Fibroblast of lung (primary cell): ENCODE measurements at regions not wholly inside any gene's neighbourhood (a gene's known extent, or its start where the extent isn't known, plus 50 kb on each side); places are given as distances from the start of the nearest gene placed in this dataset.

Experiments used
- EZH2 ChIP-seq: IDR thresholded peaks from 2 replicates; pipeline ENCODE4 v1.5.1; 2012; ENCODE audit warnings: low read length, control low read depth, mild to moderate bottlenecking; ENCODE audit errors: missing control alignments
- TF ChIP-seq, protein P1 (sequence below), 2 donors: IDR thresholded peaks in 1 of 2; conservative IDR thresholded peaks in 1 of 2; 1 replicate in 1 of 2; 2 replicates in 1 of 2; pipeline ENCODE4 v1.5.1; 2011 to 2012; ENCODE audit warnings: low read length in 2 of 2, control low read depth in 1 of 2, inconsistent platforms in 1 of 2, low read depth in 1 of 2, mild to moderate bottlenecking in 1 of 2

DNA sequence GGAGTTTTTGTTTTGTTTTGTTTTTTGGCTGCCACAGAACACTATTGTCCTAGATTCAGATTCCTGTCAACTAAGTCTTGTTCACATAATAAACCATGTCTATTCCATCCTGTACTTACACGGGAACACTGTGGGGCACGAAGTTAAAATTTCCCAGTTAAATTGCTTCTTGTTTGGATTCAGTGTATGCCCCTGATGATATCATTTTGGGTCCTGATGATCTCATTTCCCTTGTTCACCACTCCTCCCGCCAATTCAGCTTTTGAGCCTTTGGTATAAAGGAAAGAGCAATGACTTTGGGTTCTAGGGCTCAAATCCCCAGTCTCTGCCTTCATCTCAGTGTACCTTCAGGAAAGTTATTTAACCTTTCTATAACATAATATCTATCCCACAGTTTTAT lies 333.5 kb downstream of the FBXW7 start:
- TF ChIP-seq, protein P1, sequence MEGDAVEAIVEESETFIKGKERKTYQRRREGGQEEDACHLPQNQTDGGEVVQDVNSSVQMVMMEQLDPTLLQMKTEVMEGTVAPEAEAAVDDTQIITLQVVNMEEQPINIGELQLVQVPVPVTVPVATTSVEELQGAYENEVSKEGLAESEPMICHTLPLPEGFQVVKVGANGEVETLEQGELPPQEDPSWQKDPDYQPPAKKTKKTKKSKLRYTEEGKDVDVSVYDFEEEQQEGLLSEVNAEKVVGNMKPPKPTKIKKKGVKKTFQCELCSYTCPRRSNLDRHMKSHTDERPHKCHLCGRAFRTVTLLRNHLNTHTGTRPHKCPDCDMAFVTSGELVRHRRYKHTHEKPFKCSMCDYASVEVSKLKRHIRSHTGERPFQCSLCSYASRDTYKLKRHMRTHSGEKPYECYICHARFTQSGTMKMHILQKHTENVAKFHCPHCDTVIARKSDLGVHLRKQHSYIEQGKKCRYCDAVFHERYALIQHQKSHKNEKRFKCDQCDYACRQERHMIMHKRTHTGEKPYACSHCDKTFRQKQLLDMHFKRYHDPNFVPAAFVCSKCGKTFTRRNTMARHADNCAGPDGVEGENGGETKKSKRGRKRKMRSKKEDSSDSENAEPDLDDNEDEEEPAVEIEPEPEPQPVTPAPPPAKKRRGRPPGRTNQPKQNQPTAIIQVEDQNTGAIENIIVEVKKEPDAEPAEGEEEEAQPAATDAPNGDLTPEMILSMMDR (conservative IDR thresholded peaks at IDR 0.05 in 1 of 2, IDR thresholded peaks at IDR 0.05 in 1 of 2; ENCODE audit: low read depth in 1 of 2, low read length in 2 of 2): no peak
- TF ChIP-seq EZH2: no peak
